ENCODE measurements at regions not wholly inside any gene's neighbourhood (a gene's known extent, or its start where the extent isn't known, plus 50 kb on each side); places are given as distances from the start of the nearest gene placed in this dataset.

- CTCF ChIA-PET, result no interaction called here
- Mint-ChIP-seq H3K27me3 (no peaks in the 10 kb centered on the region), H3K9me3 (no peaks in the 10 kb centered on the region), H3K4me3 (no peak overlapping the region), H3K4me1 (no peaks in the 10 kb centered on the region), H3K36me3 (ENCODE audit: low read depth) (no peaks in the 10 kb centered on the region), H3K27ac (no peak overlapping the region)
- TF ChIP-seq, protein P1, sequence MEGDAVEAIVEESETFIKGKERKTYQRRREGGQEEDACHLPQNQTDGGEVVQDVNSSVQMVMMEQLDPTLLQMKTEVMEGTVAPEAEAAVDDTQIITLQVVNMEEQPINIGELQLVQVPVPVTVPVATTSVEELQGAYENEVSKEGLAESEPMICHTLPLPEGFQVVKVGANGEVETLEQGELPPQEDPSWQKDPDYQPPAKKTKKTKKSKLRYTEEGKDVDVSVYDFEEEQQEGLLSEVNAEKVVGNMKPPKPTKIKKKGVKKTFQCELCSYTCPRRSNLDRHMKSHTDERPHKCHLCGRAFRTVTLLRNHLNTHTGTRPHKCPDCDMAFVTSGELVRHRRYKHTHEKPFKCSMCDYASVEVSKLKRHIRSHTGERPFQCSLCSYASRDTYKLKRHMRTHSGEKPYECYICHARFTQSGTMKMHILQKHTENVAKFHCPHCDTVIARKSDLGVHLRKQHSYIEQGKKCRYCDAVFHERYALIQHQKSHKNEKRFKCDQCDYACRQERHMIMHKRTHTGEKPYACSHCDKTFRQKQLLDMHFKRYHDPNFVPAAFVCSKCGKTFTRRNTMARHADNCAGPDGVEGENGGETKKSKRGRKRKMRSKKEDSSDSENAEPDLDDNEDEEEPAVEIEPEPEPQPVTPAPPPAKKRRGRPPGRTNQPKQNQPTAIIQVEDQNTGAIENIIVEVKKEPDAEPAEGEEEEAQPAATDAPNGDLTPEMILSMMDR (IDR thresholded peaks at IDR 0.05), result no peak
- POLR2A ChIA-PET, result no interaction called here
- DNase-seq, result no peak
- intact Hi-C loops (cut with micrococcal nuclease), result no loop called here
- ATAC-seq (ENCODE audit: low read depth), result no peak
Measured at GRCh38 chr12:115640929-115641328, 636.6 kb downstream of the MED13L start.

- ChIA-PET POLR2A (no interaction called here), CTCF (no interaction called here)
- intact Hi-C loops (cut with micrococcal nuclease), result loop anchor here (10.0 kb wide), 1 partner anchor 975 kb away; no protein-coding TSS in a partner anchor
- no peaks in the 10 kb centered on the region for H3K9me3 Mint-ChIP-seq
- no peaks in the 10 kb centered on the region for H3K4me1 Mint-ChIP-seq
- DNase-seq, result no peak
- no peak overlapping the region for H3K27ac Mint-ChIP-seq
- TF ChIP-seq, protein P1 (IDR thresholded peaks at IDR 0.05), result no peak
- H3K36me3 Mint-ChIP-seq (ENCODE audit: low read depth), result no peaks in the 10 kb centered on the region
- no peaks in the 10 kb centered on the region for H3K27me3 Mint-ChIP-seq
- no peak overlapping the region for H3K4me3 Mint-ChIP-seq
- ATAC-seq (ENCODE audit: low read depth), result no peak
Measured at GRCh38 chr12:115639648-115640012, 637.9 kb downstream of the MED13L start.

GRCh38 chr12:115638733-115639647, 638.5 kb downstream of the MED13L start:
- Mint-ChIP-seq H3K27me3 (no peaks in the 10 kb centered on the region), H3K36me3 (ENCODE audit: low read depth) (no peaks in the 10 kb centered on the region), H3K27ac (no peak overlapping the region), H3K9me3 (no peaks in the 10 kb centered on the region), H3K4me3 (no peak overlapping the region), H3K4me1 (no peaks in the 10 kb centered on the region)
- ChIA-PET POLR2A (no interaction called here), CTCF (no interaction called here)
- TF ChIP-seq, protein P1 (IDR thresholded peaks at IDR 0.05), result no peak
- intact Hi-C loops (cut with micrococcal nuclease), result loop anchor here (10.0 kb wide), 1 partner anchor 974 kb away; no protein-coding TSS in a partner anchor
- ATAC-seq (ENCODE audit: low read depth), result no peak
- no peak for DNase-seq

GRCh38 chr12:115636546-115636945, 640.9 kb downstream of the MED13L start:
- ATAC-seq (ENCODE audit: low read depth) (no peak), DNase-seq (no peak)
- Mint-ChIP-seq H3K36me3 (ENCODE audit: low read depth) (no peaks in the 10 kb centered on the region), H3K27me3 (no peaks in the 10 kb centered on the region), H3K27ac (no peak overlapping the region), H3K4me1 (no peaks in the 10 kb centered on the region), H3K9me3 (no peaks in the 10 kb centered on the region), H3K4me3 (no peak overlapping the region)
- intact Hi-C loops (cut with micrococcal nuclease), result loop anchor here (10.0 kb wide), 1 partner anchor 972 kb away; no protein-coding TSS in a partner anchor
- TF ChIP-seq, protein P1 (IDR thresholded peaks at IDR 0.05), result no peak
- ChIA-PET CTCF (no interaction called here), POLR2A (no interaction called here)

- no peaks in the 10 kb centered on the region for H3K9me3 Mint-ChIP-seq
- no peak for ATAC-seq (ENCODE audit: low read depth)
- intact Hi-C loops (cut with micrococcal nuclease), result loop anchor here (10.0 kb wide), 1 partner anchor 968 kb away; no protein-coding TSS in a partner anchor
- H3K4me1 Mint-ChIP-seq, result no peaks in the 10 kb centered on the region
- DNase-seq, result no peak
- H3K27ac Mint-ChIP-seq, result no peak overlapping the region
- H3K4me3 Mint-ChIP-seq, result no peak overlapping the region
- H3K27me3 Mint-ChIP-seq, result no peaks in the 10 kb centered on the region
- ChIA-PET POLR2A (no interaction called here), CTCF (no interaction called here)
- TF ChIP-seq, protein P1 (IDR thresholded peaks at IDR 0.05), result no peak
- H3K36me3 Mint-ChIP-seq (ENCODE audit: low read depth), result no peaks in the 10 kb centered on the region
Measured at GRCh38 chr12:115632308-115632707, 645.2 kb downstream of the MED13L start.

Data from activated B cell treated with CpG ODN at 0.5 μM for 24 hours (primary cell).